ENCODE measurements at regions not wholly inside any gene's neighbourhood (a gene's known extent, or its start where the extent isn't known, plus 50 kb on each side); places are given as distances from the start of the nearest gene placed in this dataset.

- H3K9me3 Mint-ChIP-seq (ENCODE audit: insufficient read depth) = peaks cover 14% of the 10 kb centered on the region
- Histone ChIP-seq H3K4me1 (ENCODE audit: control insufficient read depth in 2 of 2, insufficient read depth in 2 of 2, low read length in 2 of 2) (no peaks in the 10 kb centered on the region), H3K4me3 (ENCODE audit: control extremely low read depth in 1 of 5, extremely low read depth in 1 of 5, insufficient read depth in 1 of 5, low read depth in 2 of 5, low read length in 4 of 5) (no peak overlapping the region), H3K4me2 (replicated peaks; ENCODE audit: low read depth, low read length, poor library complexity, severe bottlenecking) (no peak overlapping the region), H3K79me2 (ENCODE audit: control insufficient read depth, insufficient read depth, low read length) (no peaks in the 10 kb centered on the region), H3K27ac (ENCODE audit: low read length in 2 of 2) (no peak overlapping the region), H3K27me3 (replicated peaks in 1 of 4; ENCODE audit: control extremely low read depth in 1 of 4, control insufficient read depth in 3 of 4, insufficient read depth in 4 of 4, low read length in 3 of 4) (no peaks in the 10 kb centered on the region), H3K9me3 (ENCODE audit: control extremely low read depth in 1 of 3, control insufficient read depth in 2 of 3, insufficient read depth in 1 of 3, low read length in 2 of 3) (peaks cover 0 to 63% (median 0%) of the 10 kb centered on the region in 3 donors), H2AFZ (ENCODE audit: insufficient read depth, low read depth, low read length, poor library complexity, severe bottlenecking) (no peak overlapping the region), H4K20me1 (ENCODE audit: control insufficient read depth, insufficient read depth, low read length, poor library complexity, severe bottlenecking) (no peaks in the 10 kb centered on the region), H3K9ac (ENCODE audit: low read length) (no peak overlapping the region), H3K36me3 (replicated peaks in 1 of 2; ENCODE audit: control extremely low read depth in 1 of 2, control insufficient read depth in 1 of 2, extremely low read depth in 1 of 2, insufficient read depth in 2 of 2, low read length in 1 of 2) (no peaks in the 10 kb centered on the region)
- H3K4me3 Mint-ChIP-seq = no peak overlapping the region
- DNase-seq (no peak), ATAC-seq (ENCODE audit: low read depth) (no peak)
- ChIA-PET CTCF (no interaction called here), POLR2A (no interaction called here)
- 70% methylated on average over 4 of the region's 5 CpGs for WGBS (ENCODE audit: insufficient coverage)
- TF ChIP-seq EZH2 (IDR thresholded peaks at IDR 0.05; ENCODE audit: borderline replicate concordance, insufficient read depth, low read depth, low read length, poor library complexity, severe bottlenecking) = no peak
- TF ChIP-seq, protein P1, sequence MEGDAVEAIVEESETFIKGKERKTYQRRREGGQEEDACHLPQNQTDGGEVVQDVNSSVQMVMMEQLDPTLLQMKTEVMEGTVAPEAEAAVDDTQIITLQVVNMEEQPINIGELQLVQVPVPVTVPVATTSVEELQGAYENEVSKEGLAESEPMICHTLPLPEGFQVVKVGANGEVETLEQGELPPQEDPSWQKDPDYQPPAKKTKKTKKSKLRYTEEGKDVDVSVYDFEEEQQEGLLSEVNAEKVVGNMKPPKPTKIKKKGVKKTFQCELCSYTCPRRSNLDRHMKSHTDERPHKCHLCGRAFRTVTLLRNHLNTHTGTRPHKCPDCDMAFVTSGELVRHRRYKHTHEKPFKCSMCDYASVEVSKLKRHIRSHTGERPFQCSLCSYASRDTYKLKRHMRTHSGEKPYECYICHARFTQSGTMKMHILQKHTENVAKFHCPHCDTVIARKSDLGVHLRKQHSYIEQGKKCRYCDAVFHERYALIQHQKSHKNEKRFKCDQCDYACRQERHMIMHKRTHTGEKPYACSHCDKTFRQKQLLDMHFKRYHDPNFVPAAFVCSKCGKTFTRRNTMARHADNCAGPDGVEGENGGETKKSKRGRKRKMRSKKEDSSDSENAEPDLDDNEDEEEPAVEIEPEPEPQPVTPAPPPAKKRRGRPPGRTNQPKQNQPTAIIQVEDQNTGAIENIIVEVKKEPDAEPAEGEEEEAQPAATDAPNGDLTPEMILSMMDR (IDR thresholded peaks at IDR 0.05) = no peak
- intact Hi-C loops (cut with micrococcal nuclease) = no loop called here
- no peaks in the 10 kb centered on the region for H3K4me1 Mint-ChIP-seq
- no peaks in the 10 kb centered on the region for H3K27me3 Mint-ChIP-seq
- H3K27ac Mint-ChIP-seq = no peak overlapping the region
These were observed 78.6 kb upstream of the ZNF479 start for GRCh38 chr7:57210871-57211270.

DNA sequence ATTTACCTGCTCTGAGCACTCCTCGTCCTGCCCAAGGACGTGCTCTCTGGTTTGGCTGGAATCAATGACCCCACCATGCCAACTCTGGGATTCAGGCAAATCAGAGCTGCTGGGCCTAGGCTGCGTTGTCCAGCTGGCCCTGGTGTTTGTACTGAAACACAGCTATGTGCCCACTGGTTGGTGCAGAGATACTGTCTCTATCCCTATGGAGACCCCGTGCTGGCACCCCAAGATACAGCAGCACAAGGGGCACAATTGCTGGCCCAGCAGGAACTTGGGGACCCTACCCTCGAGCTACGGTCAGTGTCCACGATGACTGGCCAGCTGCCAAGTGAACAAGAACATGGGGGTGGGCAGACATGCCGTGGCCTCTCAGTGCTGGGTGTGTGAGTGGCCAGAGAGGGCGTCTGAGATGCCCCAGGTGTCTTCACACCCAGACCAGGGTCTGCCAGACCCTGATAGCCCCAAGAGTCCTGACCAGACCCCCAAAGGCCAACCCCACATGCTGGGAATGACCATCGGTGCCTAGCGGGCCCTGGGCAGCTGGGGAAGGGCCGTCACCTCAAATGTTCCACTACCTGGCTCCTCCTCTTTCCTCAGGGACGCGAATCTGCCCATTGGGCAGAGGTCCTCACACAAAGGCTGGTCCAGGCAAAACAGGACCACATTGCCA lies 79.3 kb upstream of the ZNF479 start:
- no peak overlapping the region for H2AFZ ChIP-seq (ENCODE audit: insufficient read depth, low read depth, low read length, poor library complexity, severe bottlenecking)
- 74% methylated on average over 14 of the region's 14 CpGs for WGBS (ENCODE audit: insufficient coverage)
- no peak overlapping the region for H3K4me3 ChIP-seq (ENCODE audit: control extremely low read depth in 1 of 5, extremely low read depth in 1 of 5, insufficient read depth in 1 of 5, low read depth in 2 of 5, low read length in 4 of 5)
- no peak for TF ChIP-seq EZH2 (IDR thresholded peaks at IDR 0.05; ENCODE audit: borderline replicate concordance, insufficient read depth, low read depth, low read length, poor library complexity, severe bottlenecking)
- TF ChIP-seq, protein P1 (IDR thresholded peaks at IDR 0.05) = no peak
- no peak for DNase-seq
- no peak overlapping the region for H3K4me2 ChIP-seq (replicated peaks; ENCODE audit: low read depth, low read length, poor library complexity, severe bottlenecking)
- no peak for ATAC-seq (ENCODE audit: low read depth)
- CTCF ChIA-PET = no interaction called here
- no peak overlapping the region for H3K27ac Mint-ChIP-seq
- H3K9me3 Mint-ChIP-seq (ENCODE audit: insufficient read depth) = peaks cover 18% of the 10 kb centered on the region
- peaks cover 0 to 62% (median 0%) of the 10 kb centered on the region in 3 donors for H3K9me3 ChIP-seq (ENCODE audit: control extremely low read depth in 1 of 3, control insufficient read depth in 2 of 3, insufficient read depth in 1 of 3, low read length in 2 of 3)
- H3K79me2 ChIP-seq (ENCODE audit: control insufficient read depth, insufficient read depth, low read length) = no peaks in the 10 kb centered on the region
- no peak overlapping the region for H3K27ac ChIP-seq (ENCODE audit: low read length in 2 of 2)
- no peaks in the 10 kb centered on the region for H3K27me3 Mint-ChIP-seq
- H3K4me1 ChIP-seq (ENCODE audit: control insufficient read depth in 2 of 2, insufficient read depth in 2 of 2, low read length in 2 of 2) = no peaks in the 10 kb centered on the region
- H3K4me3 Mint-ChIP-seq = no peak overlapping the region
- H3K36me3 ChIP-seq (replicated peaks in 1 of 2; ENCODE audit: control extremely low read depth in 1 of 2, control insufficient read depth in 1 of 2, extremely low read depth in 1 of 2, insufficient read depth in 2 of 2, low read length in 1 of 2) = no peaks in the 10 kb centered on the region
- H4K20me1 ChIP-seq (ENCODE audit: control insufficient read depth, insufficient read depth, low read length, poor library complexity, severe bottlenecking) = no peaks in the 10 kb centered on the region
- intact Hi-C loops (cut with micrococcal nuclease) = no loop called here
- no peaks in the 10 kb centered on the region for H3K4me1 Mint-ChIP-seq
- POLR2A ChIA-PET = no interaction called here
- no peaks in the 10 kb centered on the region for H3K27me3 ChIP-seq (replicated peaks in 1 of 4; ENCODE audit: control extremely low read depth in 1 of 4, control insufficient read depth in 3 of 4, insufficient read depth in 4 of 4, low read length in 3 of 4)
- H3K9ac ChIP-seq (ENCODE audit: low read length) = no peak overlapping the region
